ENCODE measurements at regions not wholly inside any gene's neighbourhood (a gene's known extent, or its start where the extent isn't known, plus 50 kb on each side); places are given as distances from the start of the nearest gene placed in this dataset.
"Not testable (repeated sequence)": the region's sequence is repeated elsewhere in the genome, so short reads cannot be mapped to it uniquely, and the experiment has no call there.

- DNase-seq: no peak
Measured at GRCh38 chr3:18724456-18724855, 299.3 kb upstream of the SATB1 start.

DNA sequence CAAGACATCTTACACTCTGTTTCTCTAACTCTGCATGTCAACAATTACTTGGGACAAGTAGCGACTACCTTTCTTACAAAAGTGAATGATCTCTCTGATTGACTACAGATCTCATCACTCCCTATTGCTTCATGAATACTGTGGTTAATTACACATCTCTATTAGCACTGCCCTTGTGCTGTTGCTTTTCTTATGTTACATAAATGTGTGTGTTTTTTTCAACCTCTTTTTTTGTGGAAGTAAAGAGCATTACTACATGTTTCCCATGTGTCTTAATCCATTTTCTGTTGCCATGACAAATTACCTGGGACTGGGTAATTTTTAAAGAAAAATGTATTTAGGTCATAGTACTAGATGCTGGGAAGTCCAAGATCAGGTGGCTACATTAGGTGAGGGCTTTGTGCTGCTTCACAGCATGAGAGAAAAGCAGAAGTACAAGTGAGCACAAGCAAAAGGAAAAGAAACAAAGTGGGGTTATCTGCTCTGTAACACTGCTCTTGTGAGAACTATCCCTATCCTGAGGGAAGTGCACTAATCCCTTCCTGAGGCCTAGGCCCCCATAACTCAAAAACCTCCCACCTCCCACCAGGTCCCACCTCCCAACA lies 298.2 kb upstream of the SATB1 start:
- DNase-seq: no peak

DNA sequence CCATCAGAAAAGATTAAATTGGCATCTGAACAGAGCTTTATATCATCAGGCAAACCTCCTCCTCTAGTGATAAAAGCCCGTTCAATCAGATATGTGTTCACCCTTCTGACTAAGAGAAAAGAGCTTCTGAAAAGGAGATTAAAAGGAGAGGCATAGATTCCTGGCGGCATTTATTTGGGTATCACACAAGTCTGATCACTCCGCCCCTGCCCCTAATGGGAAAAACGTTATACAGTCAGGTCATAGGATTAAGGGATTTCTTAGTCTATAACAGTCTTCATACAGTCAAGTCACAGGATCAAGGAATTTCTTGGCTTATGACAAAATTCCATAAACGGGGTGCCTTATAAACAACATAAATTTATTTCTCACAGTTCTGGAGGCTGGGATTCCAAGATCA lies 295.4 kb upstream of the SATB1 start:
- no peak for DNase-seq

- DNase-seq: no peak
Measured at GRCh38 chr3:18717598-18717997, 292.5 kb upstream of the SATB1 start.

- no peak for DNase-seq
Measured at GRCh38 chr3:18716821-18717220, 291.7 kb upstream of the SATB1 start.

DNA sequence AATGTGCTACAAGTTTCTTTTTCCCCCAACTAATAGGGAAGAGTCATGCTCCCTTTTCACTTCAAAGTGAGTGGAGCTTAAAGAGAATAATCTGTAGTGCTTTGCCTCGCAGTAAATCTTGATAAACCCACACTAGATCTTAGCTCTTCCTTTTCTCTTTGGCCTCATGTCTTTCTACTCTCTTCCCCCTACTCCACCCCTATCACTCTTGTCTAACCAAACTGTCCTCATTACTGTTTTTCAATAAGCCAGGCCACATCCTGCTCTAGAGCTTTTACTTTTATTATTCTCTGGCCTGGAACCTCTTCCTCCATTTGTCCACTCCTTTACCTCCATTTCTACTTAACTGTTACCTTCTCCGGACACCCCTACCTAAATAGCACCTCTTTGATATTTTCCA lies 291.0 kb upstream of the SATB1 start:
- no peak for DNase-seq

GRCh38 chr3:18715208-18715607 lies 290.1 kb upstream of the SATB1 start:
- no peak for DNase-seq

GRCh38 chr3:18713577-18713951 lies 288.4 kb upstream of the SATB1 start:
- DNase-seq: no peak

DNA sequence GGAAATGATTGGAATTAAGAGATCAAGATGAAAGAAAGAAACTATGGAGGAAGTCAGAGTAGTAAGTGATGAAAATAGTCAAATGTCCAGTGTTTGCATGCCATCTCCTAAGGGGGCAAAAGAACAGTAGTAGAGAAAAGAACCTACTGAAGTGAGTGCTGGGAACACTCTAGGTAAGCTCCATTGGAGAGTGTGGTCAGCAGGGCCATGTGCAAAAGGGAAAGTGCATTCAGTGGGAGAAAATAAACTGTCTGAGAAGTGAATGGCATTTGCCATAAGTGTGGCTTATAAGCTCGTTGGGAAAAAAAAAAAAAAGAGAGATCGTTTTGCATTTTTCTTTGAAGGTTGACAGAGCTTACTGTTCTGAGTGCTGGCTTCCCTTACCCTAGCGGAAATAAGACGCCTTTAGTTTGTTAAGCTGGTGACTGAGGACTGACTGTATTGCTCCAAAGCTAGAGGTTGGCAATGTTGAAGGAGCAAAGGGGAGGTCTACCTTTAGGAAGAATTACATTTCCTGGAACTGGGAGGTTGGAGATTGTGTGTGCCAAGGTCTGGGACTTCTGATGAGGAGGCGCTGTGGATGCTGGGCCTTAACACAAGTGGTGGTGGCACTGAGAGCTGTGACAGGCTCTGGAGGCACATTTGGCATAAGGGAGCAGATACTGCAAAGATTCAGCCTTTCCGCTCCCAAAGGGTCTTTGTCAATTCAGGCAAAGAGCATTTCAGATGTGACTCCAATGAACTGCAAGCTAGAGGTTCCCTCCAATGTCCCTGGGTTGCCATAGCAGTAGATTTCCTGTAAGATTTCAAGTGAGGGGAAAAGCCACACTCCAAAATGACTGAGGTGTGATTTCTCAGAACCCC lies 287.8 kb upstream of the SATB1 start:
- no peak for DNase-seq

GRCh38 chr3:18704326-18704725 lies 279.2 kb upstream of the SATB1 start:
- no peak for DNase-seq

GRCh38 chr3:18703798-18704197 lies 278.7 kb upstream of the SATB1 start:
- no peak for DNase-seq

DNA sequence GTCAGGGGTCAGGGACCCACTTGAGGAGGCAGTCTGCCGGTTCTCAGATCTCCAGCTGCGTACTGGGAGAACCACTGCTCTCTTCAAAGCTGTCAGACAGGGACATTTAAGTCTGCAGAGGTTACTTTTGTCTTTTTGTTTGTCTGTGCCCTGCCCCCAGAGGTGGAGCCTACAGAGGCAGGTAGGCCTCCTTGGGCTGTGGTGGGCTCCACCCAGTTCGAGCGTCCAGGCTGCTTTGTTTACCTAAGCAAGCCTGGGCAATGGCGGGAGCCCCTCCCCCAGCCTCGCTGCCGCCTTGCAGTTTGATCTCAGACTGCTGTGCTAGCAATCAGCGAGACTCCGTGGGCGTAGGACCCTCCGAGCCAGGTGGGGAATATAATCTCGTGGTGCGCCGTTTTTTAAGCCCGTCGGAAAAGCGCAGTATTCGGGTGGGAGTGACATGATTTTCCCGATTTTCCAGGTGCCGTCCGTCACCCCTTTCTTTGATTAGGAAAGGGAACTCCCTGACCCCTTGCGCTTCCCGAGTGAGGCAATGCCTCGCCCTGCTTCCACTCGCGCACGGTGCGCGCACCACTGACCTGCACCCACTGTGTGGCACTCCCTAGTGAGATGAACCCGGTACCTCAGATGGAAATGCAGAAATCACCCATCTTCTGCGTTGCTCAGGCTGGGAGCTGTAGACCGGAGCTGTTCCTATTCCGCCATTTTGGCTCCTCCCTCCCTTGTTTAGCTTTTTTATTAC lies 268.6 kb upstream of the SATB1 start:
- not testable (repeated sequence) for DNase-seq

DNA sequence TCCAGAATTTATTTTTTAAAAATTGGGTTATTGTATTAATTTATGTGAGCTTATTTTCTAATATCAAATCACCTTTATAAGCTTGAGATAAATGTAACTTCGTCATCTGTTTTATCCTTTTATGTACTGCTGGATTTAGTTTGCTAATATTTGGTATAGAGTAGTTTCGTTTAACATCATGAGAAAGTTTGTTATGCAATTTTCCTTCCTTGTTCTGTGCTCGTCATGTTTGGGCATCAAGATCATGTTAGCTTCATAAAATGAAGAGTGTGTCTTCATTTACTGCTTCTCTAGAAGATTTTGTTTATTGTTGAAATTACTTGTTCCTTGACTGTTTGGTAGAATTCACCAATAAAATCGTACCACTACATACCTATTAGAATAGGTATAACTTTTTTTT lies 262.1 kb upstream of the SATB1 start:
- no peak for DNase-seq

DNA sequence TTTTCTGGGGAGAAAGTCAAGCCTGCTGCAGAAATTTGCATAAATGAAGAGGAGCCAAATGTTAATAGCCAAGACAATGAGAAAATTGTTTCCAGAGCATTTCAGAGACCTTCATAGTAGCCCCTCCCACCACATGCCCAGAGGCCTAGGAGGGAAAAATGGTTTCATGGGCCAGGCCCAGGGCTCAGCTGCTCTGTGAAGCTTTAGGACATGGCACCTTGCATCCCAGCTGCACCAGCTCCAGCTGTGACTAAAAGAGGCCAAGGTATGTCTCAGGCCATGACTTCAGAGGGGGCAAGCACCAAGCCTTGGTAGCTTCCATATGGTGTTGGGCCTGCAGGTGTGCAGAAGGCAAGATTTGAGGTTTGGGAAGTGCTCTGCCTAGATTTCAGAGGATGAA lies 258.8 kb upstream of the SATB1 start:
- DNase-seq: no peak

DNA sequence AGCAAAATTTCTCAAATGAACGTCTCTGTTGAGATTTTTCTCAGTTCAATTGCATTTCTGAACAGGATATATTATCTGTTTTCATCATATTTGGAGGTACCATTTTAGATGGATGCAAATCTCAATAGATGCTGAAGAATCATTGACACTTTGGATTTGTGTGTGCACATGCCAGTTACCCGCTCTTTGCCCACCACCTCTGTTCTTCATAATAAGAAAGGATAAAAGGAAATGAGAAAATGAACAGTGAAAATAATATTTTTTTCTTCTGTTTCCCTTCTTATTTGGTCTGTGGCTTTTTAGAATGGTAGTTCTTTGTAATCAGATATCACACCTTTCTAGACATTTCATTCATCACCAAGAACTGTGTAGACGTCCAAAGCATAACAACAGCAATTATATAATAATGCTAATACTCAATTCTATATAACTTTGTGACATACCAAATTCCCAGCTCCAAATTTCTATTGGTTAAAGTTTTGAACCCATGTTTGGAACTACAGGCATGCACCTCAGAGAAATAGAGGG lies 256.7 kb upstream of the SATB1 start:
- DNase-seq: no peak

GRCh38 chr3:18680758-18681157 lies 255.6 kb upstream of the SATB1 start:
- DNase-seq: no peak

GRCh38 chr3:18679238-18679637 lies 254.1 kb upstream of the SATB1 start:
- DNase-seq: no peak

DNA sequence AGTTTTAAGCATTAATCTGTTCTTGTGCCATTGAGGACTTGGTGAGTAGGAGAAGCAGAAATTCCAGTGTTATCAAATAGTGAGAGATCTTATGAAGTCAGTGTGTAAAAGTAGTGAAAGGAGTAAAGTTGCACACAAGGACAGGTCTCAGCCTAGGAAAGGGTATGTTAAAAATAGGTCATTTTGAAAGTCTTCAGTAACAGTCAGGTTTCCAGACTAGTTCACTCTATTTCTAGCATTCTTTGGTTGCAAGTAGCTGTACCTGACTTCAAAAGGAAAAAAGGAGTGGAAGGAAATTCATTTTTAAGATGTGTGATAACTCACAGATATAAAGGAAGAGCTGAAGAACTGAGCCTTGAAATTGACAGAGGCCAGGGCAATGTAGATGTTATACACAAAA lies 250.1 kb upstream of the SATB1 start:
- DNase-seq: no peak

- no peak for DNase-seq
Measured at GRCh38 chr3:18672561-18672960, 247.4 kb upstream of the SATB1 start.

DNA sequence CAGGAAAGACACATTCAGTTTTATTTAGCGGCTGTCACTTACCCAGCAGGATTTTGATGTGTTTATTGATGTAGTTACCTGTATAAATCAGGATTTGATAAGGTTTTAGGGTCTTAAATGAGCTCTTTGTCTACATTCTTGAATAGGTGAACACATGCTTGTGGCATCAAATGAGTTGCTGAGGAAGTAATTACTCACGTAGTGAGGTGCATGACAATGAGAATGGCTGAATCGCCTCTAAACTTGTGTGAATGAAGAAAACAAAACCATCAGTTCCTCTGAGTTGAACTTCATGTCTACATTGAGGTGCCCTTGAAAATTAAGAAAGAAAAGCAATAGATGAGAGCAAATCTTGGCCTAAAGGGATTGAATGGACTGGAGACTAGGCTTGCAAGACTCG lies 245.6 kb upstream of the SATB1 start:
- no peak for DNase-seq

GRCh38 chr3:18669374-18669773 lies 244.2 kb upstream of the SATB1 start:
- no peak for DNase-seq

GRCh38 chr3:18667552-18667951 lies 242.4 kb upstream of the SATB1 start:
- no peak for DNase-seq

DNA sequence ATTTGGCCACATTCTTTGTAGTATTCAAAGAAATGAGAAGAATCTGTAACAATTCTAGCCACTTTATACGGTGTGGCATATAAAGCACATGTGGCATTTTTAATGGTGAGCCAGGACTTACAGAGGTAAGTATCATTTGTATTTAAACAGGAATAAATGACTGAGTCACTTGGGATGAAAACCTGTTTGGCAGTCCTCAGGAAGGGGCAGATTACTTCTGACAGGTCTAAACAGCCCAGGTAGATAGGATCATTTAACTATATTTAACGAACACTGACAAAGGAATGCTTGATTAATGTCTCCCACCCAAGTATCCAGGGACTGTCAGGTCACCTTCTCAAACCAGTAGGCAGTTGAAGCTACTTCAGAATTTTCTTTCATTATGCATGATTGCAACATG lies 241.5 kb upstream of the SATB1 start:
- no peak for DNase-seq

DNA sequence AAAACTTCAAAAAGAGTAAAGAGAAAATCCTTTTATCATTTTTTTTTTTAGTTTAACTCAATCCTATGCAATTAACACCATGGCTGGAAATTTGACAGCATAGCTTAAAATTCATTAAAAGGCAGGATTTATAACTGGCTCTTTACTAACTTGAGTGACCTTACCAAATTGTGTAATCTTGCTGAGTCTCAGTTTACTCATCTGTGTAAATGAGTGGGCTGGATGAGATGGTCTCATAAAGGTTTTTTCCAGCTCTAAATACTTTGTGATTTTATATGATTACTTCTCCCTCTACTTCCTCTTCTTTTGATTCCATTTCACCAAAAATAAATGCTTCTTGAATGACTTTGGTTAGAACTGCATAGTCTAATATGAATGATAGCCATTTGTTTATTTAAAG lies 234.9 kb upstream of the SATB1 start:
- DNase-seq: no peak

All from NCI-H1092 (cell line).